ENCODE measurements at regions not wholly inside any gene's neighbourhood (a gene's known extent, or its start where the extent isn't known, plus 50 kb on each side); places are given as distances from the start of the nearest gene placed in this dataset.

DNA sequence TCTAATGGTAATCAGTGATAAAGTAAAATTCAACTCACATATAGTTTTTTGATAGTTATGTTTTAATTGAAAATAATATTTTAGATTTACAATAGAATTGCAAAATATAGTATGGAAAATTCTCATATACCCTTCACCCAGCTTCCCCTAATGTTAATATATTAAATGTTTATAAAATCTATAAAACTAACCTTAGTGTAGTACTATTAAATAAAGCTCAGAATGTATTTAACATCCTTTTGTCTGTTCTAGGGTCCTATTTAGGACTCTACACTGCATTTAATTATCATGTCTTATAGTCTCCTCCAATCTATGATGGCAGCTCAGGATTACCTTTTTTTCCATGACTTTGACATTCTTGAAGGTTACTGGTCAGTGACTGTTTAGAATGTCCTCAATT lies 389.2 kb downstream of the LMX1A start:
- POLR2A ChIA-PET = no interaction called here
- Mint-ChIP-seq H3K27ac (no peak overlapping the region), H3K27me3 (no peaks in the 10 kb centered on the region), H3K9me3 (peaks cover 0 to 15% (median 3%) of the 10 kb centered on the region in 5 donors), H3K4me1 (no peaks in the 10 kb centered on the region), H3K36me3 (no peaks in the 10 kb centered on the region), H3K4me3 (no peak overlapping the region)
- H3K9me3 ChIP-seq (ENCODE audit: low read length) = no peaks in the 10 kb centered on the region
- no peak for DNase-seq
- no peaks in the 10 kb centered on the region for H3K27me3 ChIP-seq (ENCODE audit: insufficient read depth, low read length, poor library complexity, severe bottlenecking)
- no peaks in the 10 kb centered on the region for H3K36me3 ChIP-seq (ENCODE audit: insufficient read depth, low read length)
- no peak overlapping the region for H3K27ac ChIP-seq (ENCODE audit: low read depth, low read length)
- H3K4me1 ChIP-seq (ENCODE audit: insufficient read depth, low read length) = no peaks in the 10 kb centered on the region
- CTCF ChIA-PET = no interaction called here
- no peak overlapping the region for H3K4me3 ChIP-seq (ENCODE audit: low read length)

GRCh38 chr1:164961715-164962114 lies 394.8 kb downstream of the LMX1A start:
- no peaks in the 10 kb centered on the region for H3K36me3 Mint-ChIP-seq
- H3K27ac Mint-ChIP-seq = no peak overlapping the region
- Histone ChIP-seq H3K9me3 (ENCODE audit: low read length) (no peaks in the 10 kb centered on the region), H3K27ac (ENCODE audit: low read depth, low read length) (no peak overlapping the region), H3K27me3 (ENCODE audit: insufficient read depth, low read length, poor library complexity, severe bottlenecking) (no peaks in the 10 kb centered on the region), H3K36me3 (ENCODE audit: insufficient read depth, low read length) (no peaks in the 10 kb centered on the region), H3K4me1 (ENCODE audit: insufficient read depth, low read length) (no peaks in the 10 kb centered on the region), H3K4me3 (ENCODE audit: low read length) (no peak overlapping the region)
- no peak overlapping the region for H3K4me3 Mint-ChIP-seq
- ChIA-PET CTCF (no interaction called here), POLR2A (no interaction called here)
- peaks cover 2 to 11% (median 3%) of the 10 kb centered on the region in 5 donors for H3K9me3 Mint-ChIP-seq
- H3K27me3 Mint-ChIP-seq = no peaks in the 10 kb centered on the region
- no peak for DNase-seq
- H3K4me1 Mint-ChIP-seq = no peaks in the 10 kb centered on the region

DNA sequence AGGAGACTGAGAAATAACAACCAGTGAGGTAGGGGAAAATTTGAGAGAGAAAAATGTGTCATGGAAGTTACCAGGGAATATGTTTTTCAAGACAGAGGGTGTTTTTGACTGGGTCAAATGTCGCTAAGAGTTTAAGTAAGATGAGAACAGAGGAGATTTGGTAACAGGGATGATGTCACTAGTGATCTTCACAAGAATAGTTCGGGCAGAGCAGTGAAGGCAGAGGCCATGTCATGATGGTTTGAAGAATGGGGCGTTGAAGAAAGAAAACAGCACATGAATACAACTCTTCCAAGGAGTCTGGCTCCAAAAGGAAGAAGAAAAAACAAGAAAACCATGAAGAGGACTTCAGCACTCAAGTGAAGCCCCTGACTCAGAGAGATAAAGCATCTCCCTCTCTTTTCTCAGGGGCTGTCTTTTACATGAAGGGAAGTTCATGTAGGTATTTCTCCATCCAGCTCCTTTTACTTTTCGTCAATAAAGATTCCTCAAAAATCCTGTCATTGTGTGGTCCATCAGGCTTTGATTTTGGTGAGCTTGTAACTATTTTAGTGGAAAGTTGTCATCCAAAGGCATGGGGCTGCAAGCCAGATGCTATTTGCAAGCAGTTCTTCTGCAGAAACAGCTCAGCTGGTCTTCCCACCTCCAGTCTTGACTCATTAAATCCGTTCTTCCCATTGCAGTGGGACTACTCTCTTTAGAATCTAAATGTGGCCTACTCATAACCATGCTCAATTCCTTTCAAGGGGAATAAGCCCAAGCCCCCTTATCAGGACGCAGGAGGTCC lies 397.3 kb downstream of the LMX1A start:
- no peak for DNase-seq
- peaks cover 0 to 16% (median 3%) of the 10 kb centered on the region in 5 donors for H3K9me3 Mint-ChIP-seq
- H3K4me1 Mint-ChIP-seq = no peaks in the 10 kb centered on the region
- H3K36me3 Mint-ChIP-seq = no peaks in the 10 kb centered on the region
- CTCF ChIA-PET = no interaction called here
- POLR2A ChIA-PET = no interaction called here
- Histone ChIP-seq H3K9me3 (ENCODE audit: low read length) (no peaks in the 10 kb centered on the region), H3K27me3 (ENCODE audit: insufficient read depth, low read length, poor library complexity, severe bottlenecking) (no peaks in the 10 kb centered on the region), H3K4me3 (ENCODE audit: low read length) (no peak overlapping the region), H3K36me3 (ENCODE audit: insufficient read depth, low read length) (no peaks in the 10 kb centered on the region), H3K27ac (ENCODE audit: low read depth, low read length) (no peak overlapping the region), H3K4me1 (ENCODE audit: insufficient read depth, low read length) (no peaks in the 10 kb centered on the region)
- H3K27me3 Mint-ChIP-seq = no peaks in the 10 kb centered on the region
- no peak overlapping the region for H3K27ac Mint-ChIP-seq
- H3K4me3 Mint-ChIP-seq = no peak overlapping the region

GRCh38 chr1:164953815-164954214 lies 394.8 kb downstream of the PBX1 start:
- Histone ChIP-seq H3K4me3 (ENCODE audit: low read length) (no peak overlapping the region), H3K27me3 (ENCODE audit: insufficient read depth, low read length, poor library complexity, severe bottlenecking) (no peaks in the 10 kb centered on the region), H3K36me3 (ENCODE audit: insufficient read depth, low read length) (no peaks in the 10 kb centered on the region), H3K27ac (ENCODE audit: low read depth, low read length) (no peak overlapping the region), H3K4me1 (ENCODE audit: insufficient read depth, low read length) (no peaks in the 10 kb centered on the region), H3K9me3 (ENCODE audit: low read length) (no peaks in the 10 kb centered on the region)
- POLR2A ChIA-PET = no interaction called here
- Mint-ChIP-seq H3K27ac (no peak overlapping the region), H3K9me3 (peaks cover 5 to 15% (median 10%) of the 10 kb centered on the region in 5 donors), H3K27me3 (no peaks in the 10 kb centered on the region), H3K4me3 (no peak overlapping the region), H3K36me3 (no peaks in the 10 kb centered on the region), H3K4me1 (no peaks in the 10 kb centered on the region)
- DNase-seq = no peak
- CTCF ChIA-PET = no interaction called here

DNA sequence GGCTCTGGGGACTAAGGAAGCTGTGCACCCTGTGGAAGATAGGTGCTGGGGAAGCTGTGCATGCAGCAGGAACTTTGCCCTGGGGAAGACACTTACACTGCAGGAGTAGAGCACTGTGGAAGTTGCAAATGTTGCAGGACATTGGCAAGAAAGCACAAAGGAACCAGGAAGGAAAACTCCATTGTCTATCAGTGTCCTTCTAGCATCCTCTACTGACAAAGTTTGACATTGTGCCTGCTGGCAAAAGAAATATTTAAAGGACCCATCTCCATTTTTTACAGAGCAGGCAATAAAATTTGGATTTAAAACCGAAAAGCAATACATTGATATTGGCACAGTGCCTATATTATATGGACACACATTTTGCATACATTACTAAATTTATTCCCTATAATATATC lies 394.1 kb downstream of the PBX1 start:
- no peaks in the 10 kb centered on the region for H3K27me3 Mint-ChIP-seq
- H3K36me3 Mint-ChIP-seq = no peaks in the 10 kb centered on the region
- H3K9me3 ChIP-seq (ENCODE audit: low read length) = no peaks in the 10 kb centered on the region
- H3K9me3 Mint-ChIP-seq = peaks cover 11 to 20% (median 14%) of the 10 kb centered on the region in 5 donors
- H3K27ac Mint-ChIP-seq = no peak overlapping the region
- no peaks in the 10 kb centered on the region for H3K4me1 Mint-ChIP-seq
- no peaks in the 10 kb centered on the region for H3K27me3 ChIP-seq (ENCODE audit: insufficient read depth, low read length, poor library complexity, severe bottlenecking)
- DNase-seq = no peak
- no peak overlapping the region for H3K27ac ChIP-seq (ENCODE audit: low read depth, low read length)
- no peak overlapping the region for H3K4me3 Mint-ChIP-seq
- no peaks in the 10 kb centered on the region for H3K4me1 ChIP-seq (ENCODE audit: insufficient read depth, low read length)
- H3K4me3 ChIP-seq (ENCODE audit: low read length) = no peak overlapping the region
- CTCF ChIA-PET = no interaction called here
- no peaks in the 10 kb centered on the region for H3K36me3 ChIP-seq (ENCODE audit: insufficient read depth, low read length)
- POLR2A ChIA-PET = no interaction called here

- H3K27ac ChIP-seq (ENCODE audit: low read depth, low read length) = no peak overlapping the region
- H3K4me1 ChIP-seq (ENCODE audit: insufficient read depth, low read length) = no peaks in the 10 kb centered on the region
- H3K27me3 ChIP-seq (ENCODE audit: insufficient read depth, low read length, poor library complexity, severe bottlenecking) = no peaks in the 10 kb centered on the region
- Mint-ChIP-seq H3K4me3 (no peak overlapping the region), H3K27me3 (no peaks in the 10 kb centered on the region), H3K4me1 (no peaks in the 10 kb centered on the region), H3K9me3 (peaks cover 18 to 27% (median 21%) of the 10 kb centered on the region in 5 donors), H3K27ac (no peak overlapping the region), H3K36me3 (no peaks in the 10 kb centered on the region)
- H3K9me3 ChIP-seq (ENCODE audit: low read length) = no peaks in the 10 kb centered on the region
- H3K36me3 ChIP-seq (ENCODE audit: insufficient read depth, low read length) = no peaks in the 10 kb centered on the region
- no peak for DNase-seq
- ChIA-PET CTCF (no interaction called here), POLR2A (no interaction called here)
- no peak overlapping the region for H3K4me3 ChIP-seq (ENCODE audit: low read length)
Observed at GRCh38 chr1:164951508-164951907, 392.5 kb downstream of the PBX1 start.

DNA sequence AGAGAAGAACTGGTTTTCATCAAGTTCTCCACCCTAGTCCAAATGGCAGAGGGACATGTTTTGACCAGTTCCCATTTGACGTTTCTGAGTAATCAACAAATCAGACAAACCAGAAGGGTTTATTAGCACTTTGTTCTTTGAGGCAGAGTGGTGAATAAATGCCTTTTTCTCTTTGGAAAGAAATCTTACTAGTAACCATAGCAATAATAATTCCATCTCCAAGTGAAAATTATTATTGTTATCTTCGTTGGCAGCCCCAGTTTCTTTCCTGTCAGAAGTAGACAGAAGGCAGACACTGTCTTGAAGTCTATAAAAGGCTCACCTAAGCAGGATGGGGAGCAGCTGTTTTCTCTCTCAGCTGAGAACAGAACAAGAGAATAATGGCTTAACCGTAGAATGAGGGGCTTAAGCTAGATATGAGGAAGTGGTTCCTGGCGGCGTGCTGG lies 391.6 kb downstream of the PBX1 start:
- H3K36me3 Mint-ChIP-seq = no peaks in the 10 kb centered on the region
- ChIA-PET POLR2A (no interaction called here), CTCF (no interaction called here)
- no peak overlapping the region for H3K4me3 ChIP-seq (ENCODE audit: low read length)
- no peaks in the 10 kb centered on the region for H3K27me3 Mint-ChIP-seq
- H3K4me3 Mint-ChIP-seq = no peak overlapping the region
- no peaks in the 10 kb centered on the region for H3K4me1 ChIP-seq (ENCODE audit: insufficient read depth, low read length)
- DNase-seq = no peak
- H3K4me1 Mint-ChIP-seq = no peaks in the 10 kb centered on the region
- H3K27ac ChIP-seq (ENCODE audit: low read depth, low read length) = no peak overlapping the region
- no peaks in the 10 kb centered on the region for H3K9me3 ChIP-seq (ENCODE audit: low read length)
- H3K27ac Mint-ChIP-seq = no peak overlapping the region
- peaks cover 15 to 28% (median 27%) of the 10 kb centered on the region in 5 donors for H3K9me3 Mint-ChIP-seq
- H3K27me3 ChIP-seq (ENCODE audit: insufficient read depth, low read length, poor library complexity, severe bottlenecking) = no peaks in the 10 kb centered on the region
- no peaks in the 10 kb centered on the region for H3K36me3 ChIP-seq (ENCODE audit: insufficient read depth, low read length)

DNA sequence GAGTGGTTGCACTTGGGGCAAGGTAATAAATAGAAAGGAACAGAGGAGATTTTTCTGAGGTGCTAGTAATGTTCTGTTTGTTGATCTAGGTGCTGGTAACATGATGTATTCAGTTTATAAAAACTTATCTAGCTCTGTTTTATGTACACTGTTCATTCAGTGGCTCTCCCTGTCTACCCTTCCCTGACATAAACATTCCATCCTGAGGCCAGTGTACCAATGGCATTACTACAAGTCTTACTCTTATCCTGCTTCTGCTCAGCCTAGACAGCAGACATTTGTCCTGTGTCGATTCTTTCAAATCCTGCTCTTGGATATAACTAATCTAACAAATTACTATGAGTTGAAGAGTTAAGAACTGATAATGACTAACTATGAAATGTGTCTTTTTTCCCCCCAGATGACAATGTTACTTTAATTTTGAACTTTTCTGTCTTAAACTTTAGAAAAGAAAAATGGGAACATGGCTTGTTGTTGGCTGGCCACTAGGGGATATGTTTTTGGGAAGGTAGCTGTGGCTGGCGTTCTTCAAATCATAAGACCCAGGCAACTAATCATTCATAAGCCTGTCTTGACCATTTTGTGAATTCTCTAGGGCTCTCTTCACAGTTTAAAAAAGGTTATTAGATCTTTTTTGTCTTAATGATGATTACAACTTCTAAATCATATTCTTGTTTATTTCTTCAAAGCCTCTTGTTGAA lies 390.9 kb downstream of the PBX1 start:
- no peak overlapping the region for H3K27ac Mint-ChIP-seq
- no peak overlapping the region for H3K4me3 Mint-ChIP-seq
- Histone ChIP-seq H3K36me3 (ENCODE audit: insufficient read depth, low read length) (no peaks in the 10 kb centered on the region), H3K27me3 (ENCODE audit: insufficient read depth, low read length, poor library complexity, severe bottlenecking) (no peaks in the 10 kb centered on the region), H3K4me1 (ENCODE audit: insufficient read depth, low read length) (no peaks in the 10 kb centered on the region), H3K4me3 (ENCODE audit: low read length) (no peak overlapping the region), H3K27ac (ENCODE audit: low read depth, low read length) (no peak overlapping the region), H3K9me3 (ENCODE audit: low read length) (no peaks in the 10 kb centered on the region)
- H3K4me1 Mint-ChIP-seq = no peaks in the 10 kb centered on the region
- peaks cover 15 to 33% (median 27%) of the 10 kb centered on the region in 5 donors for H3K9me3 Mint-ChIP-seq
- H3K27me3 Mint-ChIP-seq = no peaks in the 10 kb centered on the region
- ChIA-PET POLR2A (no interaction called here), CTCF (no interaction called here)
- no peak for DNase-seq
- no peaks in the 10 kb centered on the region for H3K36me3 Mint-ChIP-seq
